ENCODE measurements at regions not wholly inside any gene's neighbourhood (a gene's known extent, or its start where the extent isn't known, plus 50 kb on each side); places are given as distances from the start of the nearest gene placed in this dataset.

- no peak for TF ChIP-seq USF2 (IDR thresholded peaks at IDR 0.05; ENCODE audit: low read depth, low read length)
- TF ChIP-seq MXI1 (IDR thresholded peaks at IDR 0.05; ENCODE audit: borderline replicate concordance, low read depth, low read length) = no peak
- no peak for TF ChIP-seq MAFK (IDR thresholded peaks at IDR 0.05; ENCODE audit: low read depth, low read length)
- TF ChIP-seq RAD21 (IDR thresholded peaks at IDR 0.05; ENCODE audit: low read length) = no peak
- TF ChIP-seq FOS (IDR thresholded peaks at IDR 0.05; ENCODE audit: low read depth, low read length) = no peak
Observed at GRCh38 chr10:2867788-2868299, 199.5 kb upstream of the PFKP start.
